Gastrocnemius medialis (tissue), 4 donors: ENCODE measurements at regions not wholly inside any gene's neighbourhood (a gene's known extent, or its start where the extent isn't known, plus 50 kb on each side); places are given as distances from the start of the nearest gene placed in this dataset.
"Not testable (repeated sequence)": the region's sequence is repeated elsewhere in the genome, so short reads cannot be mapped to it uniquely, and the experiment has no call there.

ENCODE experiments used
- POLR2A ChIP-seq, 2 donors: fragments of 450-650 bp; IDR thresholded peaks; one replicate each; pipeline ENCODE4 v1.6.1; 2017; ENCODE audit warnings: antibody characterized with exemption in 2 of 2, mild to moderate bottlenecking in 2 of 2, moderate library complexity in 2 of 2
- TF ChIP-seq, protein P1 (sequence below), 5 experiments: fragments of 450-650 bp in 3 of 5; fragments of 200-600 bp in 2 of 5; sonication (generic) in 2 of 5; IDR thresholded peaks in 4 of 5; conservative IDR thresholded peaks in 1 of 5; 1 replicate in 4 of 5; 2 replicates in 1 of 5; pipeline ENCODE4 v1.5.1; 2016 to 2019; ENCODE audit warnings: antibody characterized with exemption in 5 of 5, mild to moderate bottlenecking in 3 of 5, moderate library complexity in 3 of 5

DNA sequence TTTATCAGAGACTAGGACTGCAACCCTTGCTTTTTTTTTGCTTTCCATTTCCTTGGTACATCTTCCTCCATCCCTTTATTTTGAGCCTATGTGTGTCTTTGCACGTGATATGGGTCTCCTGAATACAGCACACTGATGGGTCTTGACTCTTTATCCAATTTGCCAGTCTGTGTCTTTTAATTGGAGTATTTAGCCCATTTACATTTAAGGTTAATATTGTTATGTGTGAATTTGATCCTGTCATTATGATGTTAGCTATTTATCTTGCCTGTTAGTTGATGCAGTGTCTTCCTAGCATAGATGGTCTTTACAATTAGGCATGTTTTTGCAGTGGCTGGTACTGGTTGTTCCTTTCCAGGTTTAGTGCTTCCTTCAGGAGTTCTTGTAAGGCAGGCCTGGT, 185.4 kb downstream of the VSIG4 start:
- TF ChIP-seq, protein P1, sequence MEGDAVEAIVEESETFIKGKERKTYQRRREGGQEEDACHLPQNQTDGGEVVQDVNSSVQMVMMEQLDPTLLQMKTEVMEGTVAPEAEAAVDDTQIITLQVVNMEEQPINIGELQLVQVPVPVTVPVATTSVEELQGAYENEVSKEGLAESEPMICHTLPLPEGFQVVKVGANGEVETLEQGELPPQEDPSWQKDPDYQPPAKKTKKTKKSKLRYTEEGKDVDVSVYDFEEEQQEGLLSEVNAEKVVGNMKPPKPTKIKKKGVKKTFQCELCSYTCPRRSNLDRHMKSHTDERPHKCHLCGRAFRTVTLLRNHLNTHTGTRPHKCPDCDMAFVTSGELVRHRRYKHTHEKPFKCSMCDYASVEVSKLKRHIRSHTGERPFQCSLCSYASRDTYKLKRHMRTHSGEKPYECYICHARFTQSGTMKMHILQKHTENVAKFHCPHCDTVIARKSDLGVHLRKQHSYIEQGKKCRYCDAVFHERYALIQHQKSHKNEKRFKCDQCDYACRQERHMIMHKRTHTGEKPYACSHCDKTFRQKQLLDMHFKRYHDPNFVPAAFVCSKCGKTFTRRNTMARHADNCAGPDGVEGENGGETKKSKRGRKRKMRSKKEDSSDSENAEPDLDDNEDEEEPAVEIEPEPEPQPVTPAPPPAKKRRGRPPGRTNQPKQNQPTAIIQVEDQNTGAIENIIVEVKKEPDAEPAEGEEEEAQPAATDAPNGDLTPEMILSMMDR (IDR thresholded peaks at IDR 0.05 in 4 of 5, conservative IDR thresholded peaks at IDR 0.05 in 1 of 5), result not testable (repeated sequence)
- not testable (repeated sequence) for TF ChIP-seq POLR2A (IDR thresholded peaks at IDR 0.05)
